ENCODE measurements at regions not wholly inside any gene's neighbourhood (a gene's known extent, or its start where the extent isn't known, plus 50 kb on each side); places are given as distances from the start of the nearest gene placed in this dataset.
A peak's percentile ranks its signal among the peaks of the same experiment; 100 is the strongest.

DNA sequence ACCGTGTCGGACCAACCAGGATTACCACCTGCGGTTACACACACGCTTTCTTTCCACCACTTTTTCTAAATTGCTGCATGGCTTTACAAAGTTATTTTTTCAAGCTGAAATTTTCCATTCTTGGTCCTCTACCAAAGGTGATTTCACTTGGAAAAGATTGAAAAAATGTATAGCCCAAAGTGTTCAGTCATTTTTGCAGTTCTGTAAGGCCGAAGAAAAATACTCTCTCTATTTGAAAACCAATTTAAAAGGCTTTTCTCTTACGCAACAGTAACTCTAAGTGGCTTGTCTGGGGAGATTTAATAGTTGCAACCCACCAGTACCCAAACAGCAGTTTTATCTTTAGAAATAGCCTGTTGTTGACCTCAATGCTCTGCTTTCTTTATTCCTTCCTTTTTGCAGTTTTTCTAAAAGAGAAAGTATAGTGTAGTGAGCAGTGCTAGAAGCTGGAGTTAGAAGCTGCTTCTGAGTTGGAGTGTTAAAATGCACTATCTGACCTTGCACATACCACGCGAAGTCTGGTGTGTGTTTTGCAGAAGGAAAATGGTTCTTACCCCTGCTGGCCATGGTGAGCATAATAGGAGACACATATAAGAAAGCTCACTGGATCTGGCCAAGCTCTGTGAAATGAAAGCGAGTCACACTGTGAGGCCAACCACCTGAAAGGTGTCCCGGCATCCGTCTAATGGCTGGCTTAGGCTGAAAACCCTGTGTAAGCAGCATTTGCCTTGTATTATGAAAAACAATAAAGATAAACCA lies 201.0 kb upstream of the ADRA1D start:
- intact Hi-C loops (cut with DNase I; ENCODE audit: low total_unique reads): no loop called here
- H3K36me3 ChIP-seq: no peaks in the 10 kb centered on the region
- H3K4me3 ChIP-seq: no peak overlapping the region
- peaks cover 0 to 9% (median 0%) of the 10 kb centered on the region in 4 donors for H3K4me1 ChIP-seq
- 64 to 78% (median 69%) methylated on average over 11 of the region's 11 CpGs for WGBS, 5 donors
- no peaks in the 10 kb centered on the region for H3K27me3 ChIP-seq
- H3K27ac ChIP-seq: peak overlapping the region in 1 of 5 donors; percentile 25
- DNase-seq: peak in 1 of 2 donors; percentile 43
- H3K9me3 ChIP-seq: no peaks in the 10 kb centered on the region
- TF ChIP-seq POLR2AphosphoS5 (IDR thresholded peaks at IDR 0.05) (no peak), EP300 (IDR thresholded peaks at IDR 0.05) (no peak)
- TF ChIP-seq, protein P1, sequence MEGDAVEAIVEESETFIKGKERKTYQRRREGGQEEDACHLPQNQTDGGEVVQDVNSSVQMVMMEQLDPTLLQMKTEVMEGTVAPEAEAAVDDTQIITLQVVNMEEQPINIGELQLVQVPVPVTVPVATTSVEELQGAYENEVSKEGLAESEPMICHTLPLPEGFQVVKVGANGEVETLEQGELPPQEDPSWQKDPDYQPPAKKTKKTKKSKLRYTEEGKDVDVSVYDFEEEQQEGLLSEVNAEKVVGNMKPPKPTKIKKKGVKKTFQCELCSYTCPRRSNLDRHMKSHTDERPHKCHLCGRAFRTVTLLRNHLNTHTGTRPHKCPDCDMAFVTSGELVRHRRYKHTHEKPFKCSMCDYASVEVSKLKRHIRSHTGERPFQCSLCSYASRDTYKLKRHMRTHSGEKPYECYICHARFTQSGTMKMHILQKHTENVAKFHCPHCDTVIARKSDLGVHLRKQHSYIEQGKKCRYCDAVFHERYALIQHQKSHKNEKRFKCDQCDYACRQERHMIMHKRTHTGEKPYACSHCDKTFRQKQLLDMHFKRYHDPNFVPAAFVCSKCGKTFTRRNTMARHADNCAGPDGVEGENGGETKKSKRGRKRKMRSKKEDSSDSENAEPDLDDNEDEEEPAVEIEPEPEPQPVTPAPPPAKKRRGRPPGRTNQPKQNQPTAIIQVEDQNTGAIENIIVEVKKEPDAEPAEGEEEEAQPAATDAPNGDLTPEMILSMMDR (IDR thresholded peaks at IDR 0.05): no peak

DNA sequence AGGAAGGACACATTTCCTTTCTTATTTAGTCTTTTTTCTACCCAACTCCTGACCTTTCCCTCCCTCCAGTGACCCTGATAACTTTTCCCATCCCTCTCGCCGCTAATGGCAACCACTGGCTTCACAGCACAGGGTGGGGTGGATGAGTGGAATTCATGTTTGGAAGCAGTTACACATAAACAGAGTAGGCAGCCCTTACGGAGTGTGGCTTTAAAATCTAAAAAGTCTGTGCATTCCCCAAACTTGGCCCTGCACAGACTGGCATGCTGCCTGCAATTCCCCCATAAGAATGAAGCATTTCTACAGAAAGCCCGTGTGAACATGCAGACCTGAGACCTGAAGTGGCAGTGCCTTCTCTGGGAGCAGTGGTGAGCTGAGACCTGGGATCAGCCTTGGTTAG lies 196.7 kb upstream of the ADRA1D start:
- Histone ChIP-seq H3K4me1 (peaks cover 0 to 9% (median 0%) of the 10 kb centered on the region in 4 donors), H3K27me3 (no peaks in the 10 kb centered on the region), H3K9me3 (no peaks in the 10 kb centered on the region), H3K4me3 (no peak overlapping the region), H3K27ac (no peak overlapping the region), H3K36me3 (no peaks in the 10 kb centered on the region)
- DNase-seq: no peak
- 34 to 57% (median 40%) methylated on average over 4 of the region's 4 CpGs for WGBS, 5 donors
- TF ChIP-seq, protein P1 (IDR thresholded peaks at IDR 0.05): no peak
- intact Hi-C loops (cut with DNase I; ENCODE audit: low total_unique reads): no loop called here

DNA sequence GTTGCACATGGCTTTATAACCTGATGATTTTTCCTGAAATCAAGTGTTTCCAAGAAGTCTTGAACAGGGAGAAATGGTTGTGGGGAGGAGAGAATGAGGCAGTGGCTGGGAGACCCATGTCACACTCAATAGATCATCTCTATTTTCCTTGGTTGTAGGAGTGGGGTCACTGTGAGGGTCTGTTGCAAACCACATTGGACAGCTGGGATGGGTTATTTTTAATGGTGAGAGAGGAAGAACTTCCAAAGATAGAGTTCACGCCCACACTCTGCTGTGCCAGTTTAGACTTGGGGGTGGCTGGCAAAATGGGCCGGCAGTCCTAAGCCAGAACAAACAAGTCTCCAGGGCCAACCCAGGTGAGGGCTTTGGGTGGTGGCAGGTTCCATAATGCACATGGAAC lies 196.2 kb upstream of the ADRA1D start:
- no peak overlapping the region for H3K27ac ChIP-seq
- intact Hi-C loops (cut with DNase I; ENCODE audit: low total_unique reads): no loop called here
- peaks cover 0 to 7% (median 0%) of the 10 kb centered on the region in 4 donors for H3K4me1 ChIP-seq
- H3K4me3 ChIP-seq: no peak overlapping the region
- H3K9me3 ChIP-seq: no peaks in the 10 kb centered on the region
- no peaks in the 10 kb centered on the region for H3K27me3 ChIP-seq
- no peaks in the 10 kb centered on the region for H3K36me3 ChIP-seq
- 71 to 87% (median 80%) methylated on average over 2 of the region's 2 CpGs for WGBS, 5 donors
- no peak for DNase-seq
- TF ChIP-seq EP300 (IDR thresholded peaks at IDR 0.05) (no peak), POLR2A (IDR thresholded peaks at IDR 0.05) (no peak), POLR2AphosphoS5 (IDR thresholded peaks at IDR 0.05) (no peak)
- TF ChIP-seq, protein P1 (IDR thresholded peaks at IDR 0.05): no peak

DNA sequence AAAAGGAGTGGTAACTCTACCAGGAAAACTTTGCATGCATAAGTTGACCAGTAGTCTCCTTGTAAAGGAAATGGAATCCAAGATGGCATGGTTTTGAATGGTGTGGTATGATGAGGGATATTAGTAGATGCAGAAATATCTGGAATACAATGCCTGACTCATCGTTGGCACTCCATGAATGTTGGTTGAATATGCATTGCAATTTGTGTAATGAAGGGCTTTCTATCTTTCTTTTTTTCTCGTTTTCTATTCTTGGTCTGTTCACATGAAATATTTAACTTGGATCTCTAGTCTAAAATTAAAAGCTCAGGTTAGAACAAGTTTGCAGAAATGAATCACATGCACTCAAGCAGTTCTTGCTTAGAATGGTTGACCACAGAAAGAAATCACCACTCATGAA lies 195.3 kb upstream of the ADRA1D start:
- H3K36me3 ChIP-seq: no peaks in the 10 kb centered on the region
- no peak overlapping the region for H3K27ac ChIP-seq
- TF ChIP-seq EP300 (IDR thresholded peaks at IDR 0.05) (no peak), POLR2A (IDR thresholded peaks at IDR 0.05) (no peak), POLR2AphosphoS5 (IDR thresholded peaks at IDR 0.05) (no peak)
- TF ChIP-seq, protein P1 (IDR thresholded peaks at IDR 0.05): no peak
- no peak for DNase-seq
- intact Hi-C loops (cut with DNase I; ENCODE audit: low total_unique reads): no loop called here
- no peak overlapping the region for H3K4me3 ChIP-seq
- H3K4me1 ChIP-seq: no peaks in the 10 kb centered on the region
- 69 to 88% (median 77%) methylated on average over 2 of the region's 2 CpGs for WGBS, 5 donors
- no peaks in the 10 kb centered on the region for H3K9me3 ChIP-seq
- H3K27me3 ChIP-seq: no peaks in the 10 kb centered on the region
